ENCODE measurements at regions not wholly inside any gene's neighbourhood (a gene's known extent, or its start where the extent isn't known, plus 50 kb on each side); places are given as distances from the start of the nearest gene placed in this dataset.
"Not testable (repeated sequence)": the region's sequence is repeated elsewhere in the genome, so short reads cannot be mapped to it uniquely, and the experiment has no call there.

GRCh38 chr11:41665441-41666360 is 206.2 kb upstream of the LRRC4C start:
- Histone ChIP-seq H3K4me3 (ENCODE audit: low read length in 2 of 2) (no peak overlapping the region), H3K27me3 (ENCODE audit: control insufficient read depth in 2 of 2, insufficient read depth in 1 of 2, low read length in 1 of 2) (no peaks in the 10 kb centered on the region), H3K4me1 (ENCODE audit: control insufficient read depth in 2 of 2, insufficient read depth in 2 of 2, low read length in 2 of 2) (no peaks in the 10 kb centered on the region), H3K27ac (ENCODE audit: low read depth in 1 of 2, low read length in 1 of 2) (no peak overlapping the region), H3K36me3 (ENCODE audit: control insufficient read depth in 2 of 2, insufficient read depth in 2 of 2, low read length in 1 of 2) (no peaks in the 10 kb centered on the region), H3K9me3 (ENCODE audit: control insufficient read depth in 2 of 2, insufficient read depth in 1 of 2, low read length in 1 of 2) (no peaks in the 10 kb centered on the region)
- 91% methylated on average over 7 of the region's 7 CpGs for WGBS
- DNase-seq (ENCODE audit: low read depth in 6 of 9, low spot score in 9 of 9): no peak

DNA sequence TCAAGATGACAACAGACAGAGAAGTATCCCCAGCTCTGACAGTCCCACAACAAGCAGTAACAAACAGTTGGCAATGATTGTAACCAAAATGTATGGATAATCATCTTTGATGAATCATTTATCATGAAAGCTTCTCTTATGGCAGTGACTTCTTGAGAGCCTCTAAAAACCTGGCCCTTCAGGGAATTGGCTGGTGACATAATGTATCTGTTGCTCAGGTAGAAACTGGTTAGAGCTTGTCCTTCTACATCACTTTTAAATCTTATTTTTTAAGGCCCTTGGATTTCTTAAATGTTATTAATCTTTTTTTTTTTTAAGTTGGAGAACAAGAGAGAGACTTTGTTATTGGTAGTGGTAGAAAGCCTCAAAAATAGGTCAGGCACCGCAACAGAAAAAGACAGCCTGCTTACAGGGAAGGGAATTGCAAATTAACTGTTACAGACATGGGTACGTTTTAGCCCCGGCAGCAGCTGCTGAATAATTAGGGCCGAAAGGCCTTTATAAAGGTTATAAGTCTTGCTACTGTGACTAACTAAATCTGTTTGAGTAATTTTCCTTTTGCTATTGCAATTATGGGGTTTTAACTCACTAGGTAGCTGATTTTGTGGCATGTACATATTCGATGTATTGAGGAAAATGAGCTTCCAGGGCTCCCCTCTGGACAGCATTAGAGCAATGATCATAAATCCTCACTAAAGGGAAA is 207.7 kb upstream of the LRRC4C start:
- WGBS: 75% methylated on average over 5 of the region's 5 CpGs
- H3K27ac ChIP-seq (ENCODE audit: low read depth in 1 of 2, low read length in 1 of 2): no peak overlapping the region
- no peaks in the 10 kb centered on the region for H3K36me3 ChIP-seq (ENCODE audit: control insufficient read depth in 2 of 2, insufficient read depth in 2 of 2, low read length in 1 of 2)
- no peak for DNase-seq (ENCODE audit: low read depth in 6 of 9, low spot score in 9 of 9)
- no peaks in the 10 kb centered on the region for H3K9me3 ChIP-seq (ENCODE audit: control insufficient read depth in 2 of 2, insufficient read depth in 1 of 2, low read length in 1 of 2)
- H3K4me1 ChIP-seq (ENCODE audit: control insufficient read depth in 2 of 2, insufficient read depth in 2 of 2, low read length in 2 of 2): no peaks in the 10 kb centered on the region
- no peaks in the 10 kb centered on the region for H3K27me3 ChIP-seq (ENCODE audit: control insufficient read depth in 2 of 2, insufficient read depth in 1 of 2, low read length in 1 of 2)
- H3K4me3 ChIP-seq (ENCODE audit: low read length in 2 of 2): no peak overlapping the region

DNA sequence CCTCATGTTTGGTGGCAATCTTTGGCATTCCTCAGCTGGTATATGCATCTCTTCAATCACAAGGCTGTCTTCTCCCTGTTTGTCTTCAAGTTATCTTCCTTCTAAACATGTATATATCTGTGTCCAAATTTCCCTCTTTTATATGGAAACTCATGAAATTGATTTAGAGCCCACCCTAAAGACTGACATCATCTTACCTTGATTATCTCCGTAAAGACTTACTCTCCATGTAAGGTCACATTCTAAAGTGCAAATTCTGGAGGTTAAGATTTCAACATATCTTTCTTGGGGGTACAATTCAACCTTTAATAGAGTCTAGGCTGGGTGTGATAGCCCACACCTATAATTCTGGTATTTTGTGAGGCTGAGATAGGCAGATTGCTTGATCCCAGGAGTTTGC is 215.8 kb upstream of the LRRC4C start:
- no peak for DNase-seq (ENCODE audit: low read depth in 6 of 9, low spot score in 9 of 9)
- 100% methylated on average over 1 of the region's 1 CpG for WGBS
- H3K27ac ChIP-seq (ENCODE audit: low read depth in 1 of 2, low read length in 1 of 2): no peak overlapping the region
- H3K36me3 ChIP-seq (ENCODE audit: control insufficient read depth in 2 of 2, insufficient read depth in 2 of 2, low read length in 1 of 2): no peaks in the 10 kb centered on the region
- no peaks in the 10 kb centered on the region for H3K9me3 ChIP-seq (ENCODE audit: control insufficient read depth in 2 of 2, insufficient read depth in 1 of 2, low read length in 1 of 2)
- no peaks in the 10 kb centered on the region for H3K4me1 ChIP-seq (ENCODE audit: control insufficient read depth in 2 of 2, insufficient read depth in 2 of 2, low read length in 2 of 2)
- H3K27me3 ChIP-seq (ENCODE audit: control insufficient read depth in 2 of 2, insufficient read depth in 1 of 2, low read length in 1 of 2): no peaks in the 10 kb centered on the region
- H3K4me3 ChIP-seq (ENCODE audit: low read length in 2 of 2): no peak overlapping the region

- WGBS: 88% methylated on average over 3 of the region's 3 CpGs
- H3K27me3 ChIP-seq (ENCODE audit: control insufficient read depth in 2 of 2, insufficient read depth in 1 of 2, low read length in 1 of 2): no peaks in the 10 kb centered on the region
- no peaks in the 10 kb centered on the region for H3K4me1 ChIP-seq (ENCODE audit: control insufficient read depth in 2 of 2, insufficient read depth in 2 of 2, low read length in 2 of 2)
- H3K4me3 ChIP-seq (ENCODE audit: low read length in 2 of 2): no peak overlapping the region
- no peak for DNase-seq (ENCODE audit: low read depth in 6 of 9, low spot score in 9 of 9)
- H3K9me3 ChIP-seq (ENCODE audit: control insufficient read depth in 2 of 2, insufficient read depth in 1 of 2, low read length in 1 of 2): peaks cover 0 to 3% of the 10 kb centered on the region in 2 donors
- H3K27ac ChIP-seq (ENCODE audit: low read depth in 1 of 2, low read length in 1 of 2): no peak overlapping the region
- H3K36me3 ChIP-seq (ENCODE audit: control insufficient read depth in 2 of 2, insufficient read depth in 2 of 2, low read length in 1 of 2): no peaks in the 10 kb centered on the region
These were observed 253.6 kb upstream of the LRRC4C start for GRCh38 chr11:41713030-41713429.

- Histone ChIP-seq H3K36me3 (ENCODE audit: control insufficient read depth in 2 of 2, insufficient read depth in 2 of 2, low read length in 1 of 2) (no peaks in the 10 kb centered on the region), H3K27me3 (ENCODE audit: control insufficient read depth in 2 of 2, insufficient read depth in 1 of 2, low read length in 1 of 2) (no peaks in the 10 kb centered on the region), H3K9me3 (ENCODE audit: control insufficient read depth in 2 of 2, insufficient read depth in 1 of 2, low read length in 1 of 2) (peaks cover 0 to 3% of the 10 kb centered on the region in 2 donors), H3K4me3 (ENCODE audit: low read length in 2 of 2) (no peak overlapping the region), H3K4me1 (ENCODE audit: control insufficient read depth in 2 of 2, insufficient read depth in 2 of 2, low read length in 2 of 2) (no peaks in the 10 kb centered on the region), H3K27ac (ENCODE audit: low read depth in 1 of 2, low read length in 1 of 2) (no peak overlapping the region)
- 89% methylated on average over 2 of the region's 2 CpGs for WGBS
- no peak for DNase-seq (ENCODE audit: low read depth in 6 of 9, low spot score in 9 of 9)
These were observed 254.6 kb upstream of the LRRC4C start for GRCh38 chr11:41714101-41714500.

GRCh38 chr11:41716862-41717261 is 257.4 kb upstream of the LRRC4C start:
- no peaks in the 10 kb centered on the region for H3K27me3 ChIP-seq (ENCODE audit: control insufficient read depth in 2 of 2, insufficient read depth in 1 of 2, low read length in 1 of 2)
- WGBS: 90% methylated on average over 3 of the region's 3 CpGs
- no peak overlapping the region for H3K27ac ChIP-seq (ENCODE audit: low read depth in 1 of 2, low read length in 1 of 2)
- no peak for DNase-seq (ENCODE audit: low read depth in 6 of 9, low spot score in 9 of 9)
- H3K9me3 ChIP-seq (ENCODE audit: control insufficient read depth in 2 of 2, insufficient read depth in 1 of 2, low read length in 1 of 2): peaks cover 0 to 3% of the 10 kb centered on the region in 2 donors
- H3K4me3 ChIP-seq (ENCODE audit: low read length in 2 of 2): no peak overlapping the region
- no peaks in the 10 kb centered on the region for H3K36me3 ChIP-seq (ENCODE audit: control insufficient read depth in 2 of 2, insufficient read depth in 2 of 2, low read length in 1 of 2)
- H3K4me1 ChIP-seq (ENCODE audit: control insufficient read depth in 2 of 2, insufficient read depth in 2 of 2, low read length in 2 of 2): no peaks in the 10 kb centered on the region

- Histone ChIP-seq H3K27ac (ENCODE audit: low read depth in 1 of 2, low read length in 1 of 2) (no peak overlapping the region), H3K9me3 (ENCODE audit: control insufficient read depth in 2 of 2, insufficient read depth in 1 of 2, low read length in 1 of 2) (peaks cover 0 to 3% of the 10 kb centered on the region in 2 donors), H3K36me3 (ENCODE audit: control insufficient read depth in 2 of 2, insufficient read depth in 2 of 2, low read length in 1 of 2) (no peaks in the 10 kb centered on the region), H3K27me3 (ENCODE audit: control insufficient read depth in 2 of 2, insufficient read depth in 1 of 2, low read length in 1 of 2) (no peaks in the 10 kb centered on the region), H3K4me3 (ENCODE audit: low read length in 2 of 2) (no peak overlapping the region), H3K4me1 (ENCODE audit: control insufficient read depth in 2 of 2, insufficient read depth in 2 of 2, low read length in 2 of 2) (no peaks in the 10 kb centered on the region)
- no peak for DNase-seq (ENCODE audit: low read depth in 6 of 9, low spot score in 9 of 9)
- 63% methylated on average over 2 of the region's 2 CpGs for WGBS
These were observed 261.3 kb upstream of the LRRC4C start for GRCh38 chr11:41720761-41721160.

- H3K36me3 ChIP-seq (ENCODE audit: control insufficient read depth in 2 of 2, insufficient read depth in 2 of 2, low read length in 1 of 2); H3K27ac ChIP-seq (ENCODE audit: low read depth in 1 of 2, low read length in 1 of 2); DNase-seq (ENCODE audit: low read depth in 6 of 9, low spot score in 9 of 9); H3K27me3 ChIP-seq (ENCODE audit: control insufficient read depth in 2 of 2, insufficient read depth in 1 of 2, low read length in 1 of 2); H3K4me1 ChIP-seq (ENCODE audit: control insufficient read depth in 2 of 2, insufficient read depth in 2 of 2, low read length in 2 of 2); H3K4me3 ChIP-seq (ENCODE audit: low read length in 2 of 2): not testable (repeated sequence)
- H3K9me3 ChIP-seq (ENCODE audit: control insufficient read depth in 2 of 2, insufficient read depth in 1 of 2, low read length in 1 of 2): peaks cover 0 to 14% of the 10 kb centered on the region in 2 donors
- 93% methylated on average over 6 of the region's 6 CpGs for WGBS
These were observed 268.7 kb upstream of the LRRC4C start for GRCh38 chr11:41728161-41728560.

- peaks cover 0 to under 1% of the 10 kb centered on the region in 2 donors for H3K9me3 ChIP-seq (ENCODE audit: control insufficient read depth in 2 of 2, insufficient read depth in 1 of 2, low read length in 1 of 2)
- H3K27me3 ChIP-seq (ENCODE audit: control insufficient read depth in 2 of 2, insufficient read depth in 1 of 2, low read length in 1 of 2): no peaks in the 10 kb centered on the region
- H3K4me1 ChIP-seq (ENCODE audit: control insufficient read depth in 2 of 2, insufficient read depth in 2 of 2, low read length in 2 of 2): no peaks in the 10 kb centered on the region
- 99% methylated on average over 1 of the region's 1 CpG for WGBS
- H3K27ac ChIP-seq (ENCODE audit: low read depth in 1 of 2, low read length in 1 of 2): no peak overlapping the region
- DNase-seq (ENCODE audit: low read depth in 6 of 9, low spot score in 9 of 9): no peak
- H3K4me3 ChIP-seq (ENCODE audit: low read length in 2 of 2): no peak overlapping the region
- H3K36me3 ChIP-seq (ENCODE audit: control insufficient read depth in 2 of 2, insufficient read depth in 2 of 2, low read length in 1 of 2): no peaks in the 10 kb centered on the region
These were observed 315.8 kb upstream of the LRRC4C start for GRCh38 chr11:41775296-41775695.
